Activated CD8-positive, alpha-beta memory T cell treated with anti-CD3 and anti-CD28 coated beads, Interleukin-2, amount 50 U/mL, for 24 hours (primary cell): ENCODE measurements at regions not wholly inside any gene's neighbourhood (a gene's known extent, or its start where the extent isn't known, plus 50 kb on each side); places are given as distances from the start of the nearest gene placed in this dataset.

Experiments
- DNase-seq: peaks from one replicate; pipeline ENCODE4 v3.0.0-alpha.2; 2020; ENCODE audit errors: extremely low read depth

DNA sequence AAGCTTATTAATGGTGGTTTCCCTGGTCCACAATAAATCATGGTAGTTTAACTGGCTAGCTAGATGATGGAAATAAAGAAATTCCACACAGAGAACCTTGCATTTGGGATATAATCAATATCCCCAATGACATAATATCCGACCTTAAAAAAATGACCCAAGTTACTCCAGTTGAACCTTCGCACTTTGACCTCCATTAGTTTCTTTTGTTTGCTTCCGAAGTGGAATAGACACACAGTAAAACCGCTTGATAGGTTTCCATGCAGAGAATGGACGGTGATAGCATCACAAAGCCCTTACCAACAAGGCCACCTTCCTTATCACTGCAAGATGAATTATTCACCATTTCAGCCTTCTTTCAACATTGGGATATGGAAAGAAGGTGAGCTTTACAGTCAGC lies 1966.1 kb upstream of the CELF4 start:
- no peak for DNase-seq

GRCh38 chr18:39529358-39529757 lies 1963.8 kb upstream of the CELF4 start:
- no peak for DNase-seq

DNA sequence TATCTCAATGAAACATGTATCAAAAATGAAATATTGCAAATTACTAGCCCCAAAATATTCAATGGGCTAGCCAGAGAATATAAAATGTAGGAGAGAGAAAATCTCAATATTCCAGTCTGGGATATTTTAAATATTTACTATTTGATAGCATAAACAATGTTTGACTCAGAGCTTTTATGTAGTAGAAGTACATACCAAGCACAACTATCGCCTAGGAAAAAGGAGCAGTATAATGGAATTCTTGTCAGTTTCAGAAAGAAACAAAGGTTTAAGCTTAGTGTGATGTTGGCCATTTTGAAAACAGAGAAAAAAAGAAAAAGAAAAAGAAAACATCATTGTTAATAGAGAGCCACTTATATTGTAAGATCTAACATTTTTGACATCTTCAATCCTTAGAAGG lies 1961.9 kb upstream of the CELF4 start:
- no peak for DNase-seq

DNA sequence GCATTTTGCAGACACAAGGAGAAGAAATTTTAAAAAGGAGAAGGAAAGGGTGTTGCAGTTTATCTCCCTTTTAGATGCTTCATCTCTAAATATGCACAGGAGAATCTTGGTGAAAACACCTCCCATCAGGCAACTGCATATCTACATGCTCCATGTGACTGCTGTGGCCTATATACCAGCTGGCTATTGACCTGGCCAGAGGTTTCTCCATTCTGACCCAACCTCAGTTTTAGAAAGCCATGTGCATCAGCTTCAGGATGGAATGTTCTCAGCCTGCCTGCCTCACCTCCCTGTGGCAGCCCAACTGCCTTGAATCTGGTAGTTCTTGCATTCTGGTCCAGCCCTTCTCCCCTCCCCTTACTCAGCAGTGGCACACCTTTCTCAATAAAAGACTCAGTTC lies 1958.8 kb upstream of the CELF4 start:
- DNase-seq, result no peak

GRCh38 chr18:39523281-39523680 lies 1957.7 kb upstream of the CELF4 start:
- DNase-seq, result no peak

- no peak for DNase-seq
Measured at GRCh38 chr18:39521164-39521563, 1955.6 kb upstream of the CELF4 start.

DNA sequence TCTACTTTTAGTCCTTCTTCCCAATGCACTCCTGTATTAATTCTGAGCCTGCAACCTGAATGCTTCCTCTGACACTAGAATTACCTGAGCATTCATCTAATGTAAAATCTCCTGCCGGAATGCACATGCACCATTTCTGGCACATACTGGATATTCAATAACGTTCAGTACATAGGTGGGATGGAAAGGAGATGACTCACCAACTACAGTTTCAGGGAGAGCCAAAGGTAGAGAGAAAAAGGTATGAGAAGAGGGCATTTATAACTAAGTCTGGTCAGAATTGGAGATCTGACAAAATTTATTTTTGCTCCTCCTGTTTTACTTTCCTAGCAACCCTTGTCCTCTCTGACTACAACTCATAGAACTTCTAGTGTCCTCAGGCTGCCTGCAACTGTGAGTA lies 1954.1 kb upstream of the CELF4 start:
- DNase-seq, result no peak

DNA sequence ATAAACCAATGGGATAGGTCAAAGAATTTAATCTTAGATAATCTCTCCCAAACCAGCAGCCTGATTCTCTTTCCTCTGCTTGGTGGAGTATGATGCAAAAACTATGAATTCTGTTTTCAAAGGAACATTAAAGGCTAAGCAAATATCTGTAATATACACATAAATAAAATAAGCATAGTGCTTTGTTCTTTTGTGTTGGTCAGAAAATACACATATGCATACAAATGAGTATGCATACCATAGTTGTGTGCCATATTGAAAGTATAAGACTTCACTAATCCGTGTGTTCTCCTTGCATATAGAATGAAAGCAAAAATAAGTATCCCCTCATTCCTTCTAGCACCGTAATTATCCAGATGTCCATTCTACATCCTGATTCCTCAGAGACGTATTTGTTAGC lies 1949.7 kb upstream of the CELF4 start:
- DNase-seq, result no peak

DNA sequence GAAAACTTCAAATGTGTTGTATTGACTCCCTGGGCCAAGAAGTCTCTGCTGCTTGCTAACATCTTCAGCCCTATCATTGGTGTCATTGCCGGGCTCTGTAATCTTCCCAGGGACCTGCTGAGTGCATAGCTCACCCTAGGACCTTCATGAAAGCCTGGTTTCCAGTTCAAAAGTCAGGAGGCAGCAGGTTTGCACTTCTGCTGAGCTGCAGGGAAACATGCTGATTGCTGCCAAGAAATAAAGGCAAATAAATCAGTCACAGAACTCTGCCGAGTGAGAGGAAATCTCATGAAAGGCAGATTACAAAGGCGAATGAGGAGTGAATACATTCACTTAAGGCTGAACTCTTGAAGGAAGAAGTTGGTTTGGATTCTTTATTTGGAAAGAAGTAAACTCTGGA lies 1947.6 kb upstream of the CELF4 start:
- DNase-seq, result no peak

DNA sequence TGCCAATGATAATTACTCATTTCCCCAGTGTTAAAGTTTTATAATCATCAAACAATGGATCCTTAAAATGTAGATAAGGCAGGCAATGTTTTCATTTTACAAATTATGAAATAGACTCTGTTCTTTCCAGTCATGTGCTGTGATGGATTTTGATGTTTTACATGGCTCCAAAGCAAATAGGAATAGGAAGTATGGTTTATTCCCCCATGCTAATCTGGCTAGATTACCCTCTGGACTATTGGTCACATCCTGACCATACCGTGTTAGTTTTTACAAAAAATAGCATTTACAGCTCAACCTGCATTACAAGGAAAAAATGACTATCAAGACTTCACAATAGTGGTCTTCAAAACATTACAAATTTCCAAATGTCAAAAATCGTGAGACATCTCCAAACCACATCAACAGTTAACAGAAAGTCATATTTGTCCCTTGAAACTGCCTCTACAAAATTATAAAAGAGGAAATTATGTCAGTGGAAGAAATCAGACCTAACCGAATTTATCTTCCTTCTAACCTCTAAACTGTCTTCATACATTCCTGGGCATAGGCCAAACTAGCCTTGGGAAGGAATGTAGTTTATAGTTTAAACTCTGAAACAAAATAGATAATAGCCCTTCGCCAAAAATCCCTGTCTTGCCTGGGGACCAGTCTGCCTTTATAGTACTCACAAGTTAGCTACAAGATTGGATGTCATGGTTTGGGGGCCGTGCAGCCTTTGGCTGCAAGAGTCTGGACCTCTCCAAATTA lies 1941.2 kb upstream of the CELF4 start:
- no peak for DNase-seq

DNA sequence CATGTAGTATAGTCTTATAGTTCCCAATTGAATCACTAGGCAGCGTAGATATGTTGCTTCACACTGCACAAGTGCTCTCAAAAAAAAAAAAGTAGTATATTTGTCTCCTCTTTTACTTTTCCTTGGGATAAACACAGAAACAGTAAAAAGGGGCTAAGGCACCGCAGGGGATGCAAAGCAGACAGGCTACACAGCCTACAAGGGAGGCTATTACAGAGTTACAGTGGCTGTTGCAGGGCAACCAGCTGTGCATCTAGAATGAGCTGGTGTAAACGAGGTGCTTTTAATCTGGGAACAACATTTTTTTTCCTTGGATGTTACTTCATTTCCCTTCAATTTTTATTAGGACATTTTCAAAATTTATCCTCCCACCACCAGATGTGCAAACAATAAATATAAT lies 1934.7 kb upstream of the CELF4 start:
- no peak for DNase-seq

- DNase-seq, result no peak
Measured at GRCh38 chr18:39497821-39498220, 1932.2 kb upstream of the CELF4 start.

- DNase-seq, result no peak
Measured at GRCh38 chr18:39496986-39497385, 1931.4 kb upstream of the CELF4 start.

- DNase-seq, result no peak
Measured at GRCh38 chr18:39494211-39494896, 1928.8 kb upstream of the CELF4 start.

- no peak for DNase-seq
Measured at GRCh38 chr18:39491408-39491807, 1925.8 kb upstream of the CELF4 start.

DNA sequence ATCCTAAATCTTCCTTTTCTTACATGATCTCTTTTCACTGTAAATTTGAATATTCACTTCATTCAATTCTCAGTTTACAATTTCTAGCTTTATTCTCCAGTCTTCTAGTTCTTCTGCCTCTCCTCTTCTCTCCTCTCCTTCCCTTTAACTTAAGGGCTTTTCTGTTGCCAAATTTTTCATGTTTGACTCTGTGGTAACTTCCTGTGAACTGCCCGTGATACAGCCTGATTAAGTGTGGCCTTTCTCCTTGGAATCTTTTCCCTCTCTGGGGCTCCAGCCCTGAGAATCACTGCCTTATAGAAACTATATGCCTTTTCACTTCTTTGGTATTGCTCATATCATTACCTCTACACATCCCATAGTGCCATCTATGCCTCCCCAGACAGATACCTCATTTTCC lies 1923.8 kb upstream of the CELF4 start:
- no peak for DNase-seq

GRCh38 chr18:39487932-39488331 lies 1922.3 kb upstream of the CELF4 start:
- DNase-seq, result no peak

DNA sequence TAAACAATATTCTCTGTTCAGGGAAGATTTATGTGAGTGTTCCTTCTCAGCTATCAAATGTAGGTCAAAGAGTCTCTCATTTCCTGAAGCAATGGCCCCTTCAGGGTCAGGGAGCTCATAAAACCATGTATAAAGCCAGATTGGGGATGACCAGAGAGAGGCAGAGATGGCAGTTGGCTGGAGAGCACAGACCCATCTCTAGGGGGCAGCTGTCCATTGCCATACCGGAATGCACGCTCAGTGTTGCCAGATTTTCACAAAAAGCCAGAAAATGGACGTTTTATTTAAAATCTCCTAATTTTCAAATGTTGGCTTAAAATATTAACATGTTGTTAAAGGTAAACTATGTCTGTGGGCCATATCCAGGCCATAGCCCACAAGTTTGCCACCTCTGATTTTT lies 1920.7 kb upstream of the CELF4 start:
- DNase-seq, result no peak

DNA sequence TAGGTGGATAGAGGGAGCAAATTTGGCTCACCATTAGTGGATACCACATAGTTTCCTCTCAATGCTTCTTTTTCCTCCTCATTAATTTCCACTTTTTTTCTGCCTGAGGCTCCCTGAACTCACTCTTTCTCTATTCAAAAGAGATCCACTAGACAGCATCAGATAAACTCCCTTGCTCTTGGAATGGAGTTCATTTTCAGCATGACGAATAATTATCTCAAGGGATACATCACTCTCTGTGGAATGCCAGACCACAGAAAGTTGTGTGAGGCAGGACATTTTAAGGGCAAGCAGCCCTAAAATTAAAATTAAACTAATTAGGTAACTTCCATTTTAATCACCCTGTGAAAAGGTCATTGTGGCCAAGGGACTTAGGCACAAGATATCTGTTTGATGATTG lies 1920.1 kb upstream of the CELF4 start:
- no peak for DNase-seq

GRCh38 chr18:39481281-39481680 lies 1915.7 kb upstream of the CELF4 start:
- no peak for DNase-seq

DNA sequence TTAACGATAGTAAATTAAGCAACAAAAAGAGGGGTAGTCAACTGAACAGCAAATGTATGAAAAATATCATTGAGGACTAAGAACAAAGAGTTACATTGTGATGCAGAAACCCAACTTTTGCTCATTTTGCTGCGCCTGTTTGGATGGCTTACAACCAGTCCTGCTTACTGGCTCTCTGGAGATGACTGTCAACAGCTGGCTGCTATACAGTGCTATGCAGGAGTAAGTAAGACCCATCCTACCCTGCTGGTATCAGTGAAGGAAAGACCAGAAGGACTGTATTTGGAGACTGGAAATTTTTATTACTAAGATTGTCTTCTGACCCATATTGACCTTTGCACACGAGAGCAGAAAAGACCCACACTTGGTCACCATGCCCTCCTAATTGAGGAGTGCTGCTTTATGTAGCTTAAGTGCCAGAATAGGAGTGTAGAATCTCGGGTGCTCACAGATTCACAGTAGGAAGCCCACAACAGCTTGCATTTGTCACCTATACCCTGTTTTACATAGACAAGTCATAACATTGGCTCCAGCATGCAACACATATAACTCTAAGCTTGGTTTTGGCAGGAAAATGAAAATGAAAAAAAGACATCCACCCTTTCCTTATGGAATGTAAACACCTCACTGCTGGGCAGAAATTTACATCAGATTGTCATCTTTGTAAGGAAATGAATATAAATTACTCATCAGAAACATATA lies 1915.0 kb upstream of the CELF4 start:
- DNase-seq, result no peak

DNA sequence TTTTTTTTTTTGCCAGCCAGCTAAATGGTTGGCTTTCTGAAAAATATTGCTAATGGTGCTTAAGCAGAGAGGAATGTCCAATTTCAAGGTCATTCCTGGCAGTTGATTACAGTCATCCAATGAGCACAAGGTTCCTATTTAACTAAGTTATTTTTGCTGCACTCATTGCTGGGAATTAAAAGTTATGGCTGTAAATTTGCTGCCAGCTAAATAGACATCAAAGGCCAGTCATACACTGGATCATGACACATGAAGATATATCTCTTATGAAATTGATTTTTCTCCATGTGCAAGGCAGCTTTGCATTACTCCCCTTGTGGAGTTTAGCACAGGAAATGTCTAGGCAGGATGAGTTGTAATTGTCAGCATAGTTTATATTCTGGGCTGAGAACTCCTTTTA lies 1898.4 kb upstream of the CELF4 start:
- DNase-seq, result no peak

DNA sequence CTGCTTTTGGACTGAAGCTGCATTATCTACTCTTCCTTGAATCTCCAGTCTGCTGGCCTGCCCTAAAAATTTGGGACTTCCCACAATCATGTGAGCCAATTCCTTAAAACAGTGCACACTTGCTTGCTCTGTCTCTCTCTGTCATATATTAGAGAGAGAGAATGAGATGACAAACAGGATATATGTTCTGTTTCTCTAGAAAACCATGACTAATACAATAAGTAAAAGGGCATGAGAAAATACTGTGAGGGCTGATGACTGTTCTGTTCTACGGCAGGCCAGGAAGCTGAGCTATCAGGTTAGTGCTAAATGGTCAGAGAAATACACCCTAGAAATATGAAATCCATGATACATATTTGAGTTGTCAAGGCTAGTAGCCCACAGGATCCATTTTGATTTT lies 1896.8 kb upstream of the CELF4 start:
- DNase-seq, result no peak
